CD4-positive, alpha-beta T cell treated with Interleukin-2 at 100 ng/mL for 4 hours (primary cell): ENCODE measurements at regions not wholly inside any gene's neighbourhood (a gene's known extent, or its start where the extent isn't known, plus 50 kb on each side); places are given as distances from the start of the nearest gene placed in this dataset.

Source experiments
- DNase-seq: peaks from one replicate; pipeline ENCODE4 v3.0.0-alpha.2; 2020; ENCODE audit warnings: low spot score

DNA sequence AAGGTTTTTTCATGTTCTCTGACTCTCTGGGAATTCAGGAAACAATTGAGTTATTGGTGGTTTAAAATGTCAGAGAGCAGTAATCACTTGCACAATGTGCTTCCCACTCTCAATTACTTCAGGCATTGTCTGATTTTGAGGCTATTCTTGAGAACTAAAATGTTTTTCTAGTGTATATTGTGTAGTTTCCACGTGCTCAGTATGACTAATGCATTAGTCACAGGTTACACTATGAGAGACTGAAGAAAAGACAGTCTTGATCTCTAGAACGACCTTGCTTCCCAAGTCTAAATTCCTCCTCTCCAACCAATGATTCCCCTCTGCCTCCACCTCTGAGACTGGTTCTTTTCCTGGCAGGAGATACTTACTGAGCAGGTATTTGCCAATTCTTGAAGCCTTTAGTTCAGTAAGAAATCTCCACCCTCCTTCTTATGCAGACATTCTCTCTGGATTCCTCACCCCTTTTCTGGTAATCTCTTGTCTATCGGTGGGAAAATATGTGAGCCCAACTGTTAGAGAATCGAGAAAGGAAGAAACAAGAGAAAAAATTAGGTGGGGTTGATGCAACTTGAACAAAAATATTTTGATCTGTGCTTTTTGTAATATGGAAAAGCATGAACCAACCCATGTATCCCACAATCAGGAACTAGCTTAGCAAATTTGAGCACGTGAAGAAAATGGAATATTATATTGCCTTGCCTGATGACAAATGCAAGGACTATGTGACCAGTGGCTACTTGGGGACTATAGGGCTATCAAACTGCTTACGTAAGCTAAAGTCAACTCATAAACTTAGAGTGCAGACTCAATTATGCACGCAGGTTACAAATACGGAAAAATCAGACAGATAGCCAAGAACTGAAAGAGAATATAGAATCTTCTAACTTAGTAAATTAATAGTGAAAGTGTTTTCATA, 61.1 kb upstream of the SLC22A16 start:
- peak; percentile 44 for DNase-seq

DNA sequence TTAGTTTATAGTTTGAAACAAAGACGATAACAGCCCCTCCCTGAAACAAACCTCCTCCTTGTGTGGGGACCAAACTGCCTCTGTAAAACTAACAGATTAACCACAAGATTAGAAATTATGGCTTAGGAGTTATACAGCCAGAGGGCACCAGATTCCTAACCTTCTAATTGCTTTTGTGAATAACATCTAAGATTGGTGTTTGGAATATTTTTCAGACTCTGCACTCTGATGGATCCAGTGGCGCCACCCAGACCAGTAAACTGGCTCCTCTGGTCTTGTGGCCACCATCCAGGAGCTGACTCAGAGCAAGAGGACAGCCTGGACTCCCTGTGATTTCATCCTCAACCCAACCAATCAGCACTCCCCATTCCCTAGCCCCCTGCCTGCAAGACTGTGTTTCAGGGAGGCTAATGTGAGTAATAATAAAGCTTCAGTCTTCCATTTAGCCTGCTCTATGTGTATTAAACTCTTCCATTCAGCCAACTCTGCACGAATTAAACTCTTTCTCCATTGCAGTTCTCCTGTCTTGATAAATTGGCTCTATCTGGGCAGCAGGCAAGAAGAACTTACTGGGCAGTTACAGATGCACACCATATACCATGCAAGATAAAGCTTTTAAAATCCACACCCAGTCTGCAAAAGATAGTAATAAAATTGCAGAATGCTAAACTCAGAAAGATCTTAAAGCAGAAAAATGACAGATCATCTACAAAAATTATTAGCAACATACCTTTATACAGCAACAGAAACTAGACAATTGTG, 58.5 kb upstream of the SLC22A16 start:
- no peak for DNase-seq

DNA sequence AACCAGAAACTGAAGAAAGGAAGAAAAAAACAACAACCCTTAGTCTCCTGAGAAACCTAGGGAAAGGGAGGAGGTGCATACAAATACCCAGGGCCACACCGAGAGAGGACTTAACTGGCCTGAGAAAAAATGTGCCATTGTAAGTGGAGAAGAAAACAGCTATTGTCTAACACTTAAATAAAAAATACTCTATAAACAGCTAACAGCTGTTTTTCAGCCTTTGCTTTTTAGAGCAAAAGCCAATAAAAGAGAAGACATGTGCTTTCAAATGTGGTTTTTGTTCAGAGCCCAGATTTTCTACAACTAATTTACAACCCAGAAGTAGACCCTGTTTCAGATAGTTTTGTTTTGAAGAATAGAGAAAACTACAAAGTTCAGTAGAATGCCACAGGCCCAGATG, 56.0 kb upstream of the SLC22A16 start:
- DNase-seq = no peak

- no peak for DNase-seq
Measured at GRCh38 chr6:110530671-110531070, 54.3 kb upstream of the SLC22A16 start.

GRCh38 chr6:110529907-110530306, 53.5 kb upstream of the SLC22A16 start:
- DNase-seq = no peak

GRCh38 chr6:110529355-110529754, 52.9 kb upstream of the SLC22A16 start:
- DNase-seq = no peak

- no peak for DNase-seq
Measured at GRCh38 chr6:110528930-110529325, 52.5 kb upstream of the SLC22A16 start.

DNA sequence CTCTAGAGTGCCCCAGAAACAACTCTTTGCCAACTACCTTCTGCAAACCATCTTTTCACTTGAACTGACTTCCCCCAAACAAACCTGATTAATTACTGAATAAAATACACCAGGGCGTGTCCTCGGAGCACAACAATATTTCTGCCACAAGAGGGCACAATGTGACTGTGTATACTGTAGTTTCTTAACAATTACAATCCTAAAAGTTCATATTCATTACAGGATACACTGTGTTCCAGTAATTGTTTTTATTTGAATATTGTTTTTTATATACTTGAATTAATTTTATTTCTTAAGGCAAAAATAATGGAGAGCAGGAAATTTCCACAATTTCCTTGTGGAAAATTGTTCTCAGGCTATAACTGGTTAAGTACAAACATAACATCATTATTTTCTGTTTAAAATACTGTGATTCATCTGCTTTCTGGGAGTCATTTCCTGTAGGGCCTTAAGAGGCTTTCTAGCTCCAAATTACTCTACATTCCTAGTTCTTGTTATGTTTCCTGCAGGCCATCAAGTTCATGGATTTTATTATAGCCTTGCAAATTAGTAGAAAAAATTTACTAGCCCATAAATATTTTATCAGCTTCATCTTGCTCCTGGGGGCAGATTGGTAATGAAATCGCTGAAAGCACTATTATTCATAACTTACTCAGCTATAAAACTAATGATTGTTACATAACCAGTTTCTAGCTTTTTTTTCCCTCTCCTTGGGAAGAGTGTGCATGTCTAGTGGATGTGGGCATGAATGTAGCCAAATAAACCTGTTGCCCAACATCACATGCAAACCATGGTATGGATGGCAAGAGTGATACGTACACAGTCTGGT, 51.9 kb upstream of the SLC22A16 start:
- peak; percentile 68 for DNase-seq

DNA sequence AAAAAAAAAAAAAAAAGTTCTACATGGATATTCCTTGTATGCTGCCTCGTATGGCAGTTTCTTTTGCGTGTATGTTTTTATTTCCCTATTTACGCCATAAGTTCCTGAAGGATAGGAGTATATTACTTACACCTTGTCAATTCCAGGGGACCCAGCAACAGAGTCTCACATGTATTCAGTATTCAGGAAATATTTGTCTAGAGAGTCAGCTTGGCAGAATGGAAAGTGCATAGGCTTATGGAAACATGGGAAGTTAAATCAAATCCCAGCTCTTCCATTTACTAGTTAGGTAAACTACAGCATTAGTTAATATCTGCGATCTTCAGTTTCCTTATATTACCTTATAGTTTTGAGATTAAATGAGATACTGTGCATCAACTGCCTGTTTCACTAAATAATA, 51.1 kb upstream of the SLC22A16 start:
- no peak for DNase-seq

- no peak for DNase-seq
Measured at GRCh38 chr6:110526726-110527125, 50.3 kb upstream of the SLC22A16 start.
